GM12875 (cell line): ENCODE measurements at regions not wholly inside any gene's neighbourhood (a gene's known extent, or its start where the extent isn't known, plus 50 kb on each side); places are given as distances from the start of the nearest gene placed in this dataset.

Source experiments
- H3K4me3 ChIP-seq: one replicate; pipeline ENCODE4 v1.5.1; 2011; ENCODE audit warnings: low read depth, low read length, control low read depth
- CTCF ChIP-seq: IDR thresholded peaks from 2 replicates; pipeline ENCODE4 v1.5.1; 2011; ENCODE audit warnings: low read depth, mild to moderate bottlenecking, control low read depth, inconsistent platforms, low read length, moderate library complexity, borderline replicate concordance; ENCODE audit not compliant: insufficient read depth

DNA sequence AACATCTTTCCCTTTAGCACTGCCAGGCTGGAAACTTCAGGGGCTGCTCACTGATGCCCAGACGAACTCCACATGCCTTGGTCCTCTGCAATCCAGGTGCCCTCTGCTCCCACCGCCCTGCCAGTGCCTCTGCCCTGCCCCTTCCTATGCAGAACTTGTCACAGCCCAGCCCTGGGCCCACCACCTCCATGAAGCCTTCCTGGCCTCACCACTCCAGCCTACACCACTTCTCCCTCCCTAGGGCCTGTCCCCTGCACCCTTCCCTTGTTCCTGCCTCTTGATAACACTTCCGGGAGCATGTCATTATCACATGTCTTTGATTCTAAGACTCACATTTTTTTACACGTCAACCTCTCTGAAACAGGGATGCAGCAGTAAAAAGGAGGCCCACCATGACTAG is 627.2 kb downstream of the UQCRFS1 start:
- H3K4me3 ChIP-seq: no peak overlapping the region
- TF ChIP-seq CTCF: no peak

- no peak for TF ChIP-seq CTCF
- no peak overlapping the region for H3K4me3 ChIP-seq
These were observed 629.2 kb downstream of the UQCRFS1 start for GRCh38 chr19:28583713-28584112.

GRCh38 chr19:28583242-28583641 is 629.7 kb downstream of the UQCRFS1 start:
- no peak overlapping the region for H3K4me3 ChIP-seq

GRCh38 chr19:28582796-28583195 is 630.2 kb downstream of the UQCRFS1 start:
- H3K4me3 ChIP-seq: no peak overlapping the region
- no peak for TF ChIP-seq CTCF

More at GRCh38 chr19:28583242-28583641, 629.7 kb downstream of the UQCRFS1 start:
- no peak for TF ChIP-seq CTCF

- TF ChIP-seq CTCF: no peak
These were observed 630.6 kb downstream of the UQCRFS1 start for GRCh38 chr19:28582344-28582743.

DNA sequence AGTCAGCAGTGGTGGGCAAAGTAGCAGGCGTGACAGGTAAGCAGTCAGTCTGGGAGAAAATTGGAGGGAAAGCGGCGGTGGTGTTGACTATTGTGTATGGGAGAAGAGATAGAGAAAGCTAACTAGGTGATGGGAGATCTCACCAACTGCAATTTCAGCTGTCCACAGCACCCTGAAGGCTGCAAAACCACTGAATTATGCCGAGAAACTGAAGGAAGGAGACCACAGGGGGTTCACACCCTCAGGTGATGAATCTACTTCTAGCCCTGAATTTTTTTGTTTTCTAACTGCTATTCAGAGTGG is 631.5 kb downstream of the UQCRFS1 start:
- H3K4me3 ChIP-seq: no peak overlapping the region
- no peak for TF ChIP-seq CTCF

More at GRCh38 chr19:28582344-28582743, 630.6 kb downstream of the UQCRFS1 start:
- no peak overlapping the region for H3K4me3 ChIP-seq

GRCh38 chr19:28578786-28579505 is 634.0 kb downstream of the UQCRFS1 start:
- no peak for TF ChIP-seq CTCF

More at GRCh38 chr19:28578786-28579505, 634.0 kb downstream of the UQCRFS1 start:
- H3K4me3 ChIP-seq: no peak overlapping the region
